ENCODE measurements at regions not wholly inside any gene's neighbourhood (a gene's known extent, or its start where the extent isn't known, plus 50 kb on each side); places are given as distances from the start of the nearest gene placed in this dataset.

DNA sequence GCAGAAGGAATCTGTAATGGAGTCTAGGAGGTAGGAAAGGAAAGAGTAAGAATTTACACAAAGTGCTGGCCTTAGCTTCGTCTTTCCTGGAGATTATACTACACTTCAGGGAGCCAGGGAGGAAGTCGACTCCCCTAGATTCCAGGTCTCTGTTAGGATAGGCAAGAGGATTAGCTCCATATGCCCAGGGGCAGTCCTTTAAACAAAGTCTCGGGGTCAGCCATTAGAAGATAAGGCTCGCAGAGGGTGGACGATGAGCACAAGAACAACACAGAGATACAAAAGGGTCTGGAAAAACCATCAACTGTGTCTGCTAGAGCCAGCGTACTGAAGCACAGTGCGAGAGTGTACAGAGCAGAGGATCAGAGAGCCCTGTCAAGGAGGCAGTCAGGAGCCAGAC, 344.7 kb upstream of the TNC start (continued):
- TF ChIP-seq SOX5 (CRISPR knock-in tag; IDR thresholded peaks at IDR 0.05; ENCODE audit: borderline replicate concordance): no peak
- no peak for TF ChIP-seq MTA3 (CRISPR knock-in tag; IDR thresholded peaks at IDR 0.05)
- TF ChIP-seq NFE2L2 (IDR thresholded peaks at IDR 0.05; ENCODE audit: low read length): no peak
- no peak for TF ChIP-seq TCF7 (IDR thresholded peaks at IDR 0.05; ENCODE audit: low read depth)
- TF ChIP-seq ZNF773 (CRISPR knock-in tag; IDR thresholded peaks at IDR 0.05; ENCODE audit: borderline replicate concordance): no peak

DNA sequence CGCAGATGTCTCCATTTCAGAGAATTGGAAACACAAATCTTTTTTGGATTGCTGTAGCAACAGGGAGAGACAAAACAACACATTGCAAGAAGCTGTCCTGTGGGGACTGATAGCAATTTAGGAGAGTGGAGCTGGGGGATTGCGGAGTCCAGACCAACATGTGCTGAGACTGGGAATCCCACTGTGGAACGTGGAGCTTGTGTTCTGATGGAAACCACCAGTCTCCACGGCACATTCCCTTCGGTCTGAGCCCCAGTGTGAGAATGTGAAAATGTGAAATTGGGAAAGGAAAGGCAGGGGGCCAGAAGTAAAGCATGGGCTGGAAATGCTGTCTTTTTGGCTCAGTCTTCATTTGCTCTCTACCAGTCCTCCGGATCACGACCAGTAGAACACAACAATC, 348.8 kb upstream of the TNC start:
- H3K79me2 ChIP-seq (ENCODE audit: insufficient read depth, low read length): no peaks in the 10 kb centered on the region
- intact Hi-C loops (cut with micrococcal nuclease; ENCODE audit: unreplicated experiment): no loop called here
- H3K4me1 ChIP-seq (ENCODE audit: insufficient read depth, low read length): no peaks in the 10 kb centered on the region
- H3K36me3 ChIP-seq (replicated peaks in 1 of 2; ENCODE audit: control insufficient read depth in 1 of 2, insufficient read depth in 2 of 2, low read length in 2 of 2): no peaks in the 10 kb centered on the region
- H3K4me2 ChIP-seq (ENCODE audit: low read depth, low read length): no peak overlapping the region
- H3K27ac ChIP-seq (ENCODE audit: extremely low read length, insufficient read depth, low read length): no peak overlapping the region
- POLR2A ChIA-PET: no interaction called here
- 17% methylated on average over 7 of the region's 7 CpGs for WGBS (ENCODE audit: low lambda C conversion rate)
- ATAC-seq (no peak), FAIRE-seq (no peak), DNase-seq (ENCODE audit: low spot score) (no peak)
- no TSS peak for BruUV-seq (replicated peaks)
- H3K4me3 ChIP-seq (replicated peaks in 1 of 3; ENCODE audit: insufficient read depth in 1 of 3, low read depth in 2 of 3, low read length in 3 of 3): no peak overlapping the region
- H3K27me3 ChIP-seq (ENCODE audit: control insufficient read depth in 1 of 2, insufficient read depth in 2 of 2, low read length in 2 of 2): no peaks in the 10 kb centered on the region
- no peaks in the 10 kb centered on the region for H3K9me3 ChIP-seq (ENCODE audit: low read length)
- CTCF ChIA-PET (ENCODE audit: low intra/inter-chr PET ratio, low total read pairs): no interaction called here
- H4K20me1 ChIP-seq (ENCODE audit: insufficient read depth, low read length): no peaks in the 10 kb centered on the region
- H2AFZ ChIP-seq (ENCODE audit: low read length): no peak overlapping the region
- no peak overlapping the region for H3K9ac ChIP-seq (ENCODE audit: insufficient read depth, low read depth, low read length)
- in situ Hi-C loops (cut with HindIII; ENCODE audit: extremely low pct_ligation_motif_present, low pct_unique_long_range_greater_than_20kb): no loop called here
- TF ChIP-seq ZNF432 (CRISPR knock-in tag; IDR thresholded peaks at IDR 0.05; ENCODE audit: borderline replicate concordance): no peak
- no peak for TF ChIP-seq ZNF747 (CRISPR knock-in tag; IDR thresholded peaks at IDR 0.05; ENCODE audit: borderline replicate concordance)
- no peak for TF ChIP-seq TBX2 (CRISPR knock-in tag; IDR thresholded peaks at IDR 0.05; ENCODE audit: borderline replicate concordance)
- TF ChIP-seq, protein P1, sequence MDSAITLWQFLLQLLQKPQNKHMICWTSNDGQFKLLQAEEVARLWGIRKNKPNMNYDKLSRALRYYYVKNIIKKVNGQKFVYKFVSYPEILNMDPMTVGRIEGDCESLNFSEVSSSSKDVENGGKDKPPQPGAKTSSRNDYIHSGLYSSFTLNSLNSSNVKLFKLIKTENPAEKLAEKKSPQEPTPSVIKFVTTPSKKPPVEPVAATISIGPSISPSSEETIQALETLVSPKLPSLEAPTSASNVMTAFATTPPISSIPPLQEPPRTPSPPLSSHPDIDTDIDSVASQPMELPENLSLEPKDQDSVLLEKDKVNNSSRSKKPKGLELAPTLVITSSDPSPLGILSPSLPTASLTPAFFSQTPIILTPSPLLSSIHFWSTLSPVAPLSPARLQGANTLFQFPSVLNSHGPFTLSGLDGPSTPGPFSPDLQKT (CRISPR knock-in tag; IDR thresholded peaks at IDR 0.05; ENCODE audit: borderline replicate concordance): no peak
- no peak for TF ChIP-seq TAF15 (IDR thresholded peaks at IDR 0.05; ENCODE audit: low read depth, low read length, poor library complexity, severe bottlenecking)
- TF ChIP-seq, protein P2, sequence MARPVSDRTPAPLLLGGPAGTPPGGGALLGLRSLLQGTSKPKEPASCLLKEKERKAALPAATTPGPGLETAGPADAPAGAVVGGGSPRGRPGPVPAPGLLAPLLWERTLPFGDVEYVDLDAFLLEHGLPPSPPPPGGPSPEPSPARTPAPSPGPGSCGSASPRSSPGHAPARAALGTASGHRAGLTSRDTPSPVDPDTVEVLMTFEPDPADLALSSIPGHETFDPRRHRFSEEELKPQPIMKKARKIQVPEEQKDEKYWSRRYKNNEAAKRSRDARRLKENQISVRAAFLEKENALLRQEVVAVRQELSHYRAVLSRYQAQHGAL (CRISPR knock-in tag; IDR thresholded peaks at IDR 0.05; ENCODE audit: not compliant biosample characterization): no peak
- TF ChIP-seq SSRP1 (CRISPR knock-in tag; IDR thresholded peaks at IDR 0.05): no peak
- TF ChIP-seq FOXC1 (CRISPR knock-in tag; IDR thresholded peaks at IDR 0.05; ENCODE audit: borderline replicate concordance): no peak
- TF ChIP-seq SRF (IDR thresholded peaks at IDR 0.05; ENCODE audit: low read depth, low read length): no peak
- TF ChIP-seq SIX4 (CRISPR knock-in tag; IDR thresholded peaks at IDR 0.05): no peak
- no peak for TF ChIP-seq ZNF326 (CRISPR knock-in tag; IDR thresholded peaks at IDR 0.05; ENCODE audit: borderline replicate concordance)
- TF ChIP-seq, protein P3, sequence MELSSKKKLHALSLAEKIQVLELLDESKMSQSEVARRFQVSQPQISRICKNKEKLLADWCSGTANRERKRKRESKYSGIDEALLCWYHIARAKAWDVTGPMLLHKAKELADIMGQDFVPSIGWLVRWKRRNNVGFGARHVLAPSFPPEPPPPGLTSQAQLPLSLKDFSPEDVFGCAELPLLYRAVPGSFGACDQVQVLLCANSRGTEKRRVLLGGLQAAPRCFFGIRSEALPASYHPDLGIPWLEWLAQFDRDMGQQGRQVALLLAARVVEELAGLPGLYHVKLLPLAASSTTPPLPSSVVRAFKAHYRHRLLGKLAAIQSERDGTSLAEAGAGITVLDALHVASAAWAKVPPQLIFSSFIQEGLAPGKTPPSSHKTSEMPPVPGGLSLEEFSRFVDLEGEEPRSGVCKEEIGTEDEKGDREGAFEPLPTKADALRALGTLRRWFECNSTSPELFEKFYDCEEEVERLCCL (CRISPR knock-in tag; IDR thresholded peaks at IDR 0.05; ENCODE audit: borderline replicate concordance): no peak
- no peak for TF ChIP-seq PAWR (CRISPR knock-in tag; IDR thresholded peaks at IDR 0.05; ENCODE audit: borderline replicate concordance)
- no peak for TF ChIP-seq NPAS2 (CRISPR knock-in tag; IDR thresholded peaks at IDR 0.05; ENCODE audit: borderline replicate concordance)
- no peak for TF ChIP-seq KDM5A (IDR thresholded peaks at IDR 0.05; ENCODE audit: borderline replicate concordance, low read length)
